ENCODE measurements at regions not wholly inside any gene's neighbourhood (a gene's known extent, or its start where the extent isn't known, plus 50 kb on each side); places are given as distances from the start of the nearest gene placed in this dataset.

- H3K27ac ChIP-seq (ENCODE audit: low read depth, low read length, severe bottlenecking) = no peak overlapping the region
- H3K36me3 ChIP-seq (ENCODE audit: control insufficient read depth, insufficient read depth, low read length) = no peaks in the 10 kb centered on the region
- no peaks in the 10 kb centered on the region for H3K4me1 ChIP-seq (ENCODE audit: control insufficient read depth, insufficient read depth, low read length, poor library complexity, severe bottlenecking)
- peaks cover 6% of the 10 kb centered on the region for H3K9me3 ChIP-seq (ENCODE audit: control insufficient read depth, low read length)
- H3K4me3 ChIP-seq (ENCODE audit: extremely low read depth, insufficient read depth, low read length, poor library complexity, severe bottlenecking) = no peak overlapping the region
Measured at GRCh38 chr13:79267560-79267959, 138.5 kb downstream of the RBM26 start.

GRCh38 chr13:79258489-79258888 is 147.6 kb downstream of the RBM26 start:
- H3K27ac ChIP-seq (ENCODE audit: low read depth, low read length, severe bottlenecking) = no peak overlapping the region
- no peaks in the 10 kb centered on the region for H3K4me1 ChIP-seq (ENCODE audit: control insufficient read depth, insufficient read depth, low read length, poor library complexity, severe bottlenecking)
- H3K36me3 ChIP-seq (ENCODE audit: control insufficient read depth, insufficient read depth, low read length) = no peaks in the 10 kb centered on the region
- H3K9me3 ChIP-seq (ENCODE audit: control insufficient read depth, low read length) = no peaks in the 10 kb centered on the region
- 100% methylated on average over 1 of the region's 3 CpGs; no CpG with 5 or more reads in 1 of the 2 experiments for WGBS, 2 experiments (ENCODE audit: insufficient coverage in 2 of 2)
- H3K4me3 ChIP-seq (ENCODE audit: extremely low read depth, insufficient read depth, low read length, poor library complexity, severe bottlenecking) = no peak overlapping the region

GRCh38 chr13:79246578-79246949 is 159.5 kb downstream of the RBM26 start:
- no peaks in the 10 kb centered on the region for H3K9me3 ChIP-seq (ENCODE audit: control insufficient read depth, low read length)
- no peaks in the 10 kb centered on the region for H3K36me3 ChIP-seq (ENCODE audit: control insufficient read depth, insufficient read depth, low read length)
- H3K4me3 ChIP-seq (ENCODE audit: extremely low read depth, insufficient read depth, low read length, poor library complexity, severe bottlenecking) = no peak overlapping the region
- no peaks in the 10 kb centered on the region for H3K4me1 ChIP-seq (ENCODE audit: control insufficient read depth, insufficient read depth, low read length, poor library complexity, severe bottlenecking)
- H3K27ac ChIP-seq (ENCODE audit: low read depth, low read length, severe bottlenecking) = no peak overlapping the region
- WGBS, 2 experiments (ENCODE audit: insufficient coverage in 2 of 2) = 83 to 100% methylated on average over 1 of the region's 3 CpGs

- Histone ChIP-seq H3K4me1 (ENCODE audit: control insufficient read depth, insufficient read depth, low read length, poor library complexity, severe bottlenecking) (no peaks in the 10 kb centered on the region), H3K9me3 (ENCODE audit: control insufficient read depth, low read length) (no peaks in the 10 kb centered on the region), H3K4me3 (ENCODE audit: extremely low read depth, insufficient read depth, low read length, poor library complexity, severe bottlenecking) (no peak overlapping the region), H3K27ac (ENCODE audit: low read depth, low read length, severe bottlenecking) (no peak overlapping the region), H3K36me3 (ENCODE audit: control insufficient read depth, insufficient read depth, low read length) (no peaks in the 10 kb centered on the region)
- WGBS, 2 experiments (ENCODE audit: insufficient coverage in 2 of 2) = 76 to 77% methylated on average over 7 of the region's 8 CpGs
Measured at GRCh38 chr13:79245937-79246577, 160.0 kb downstream of the RBM26 start.

GRCh38 chr13:79241697-79242096 is 164.4 kb downstream of the RBM26 start:
- no peaks in the 10 kb centered on the region for H3K9me3 ChIP-seq (ENCODE audit: control insufficient read depth, low read length)
- H3K27ac ChIP-seq (ENCODE audit: low read depth, low read length, severe bottlenecking) = no peak overlapping the region
- no peaks in the 10 kb centered on the region for H3K4me1 ChIP-seq (ENCODE audit: control insufficient read depth, insufficient read depth, low read length, poor library complexity, severe bottlenecking)
- 93 to 100% methylated on average over 1 to 2 of the region's 4 CpGs for WGBS, 2 experiments (ENCODE audit: insufficient coverage in 2 of 2)
- H3K4me3 ChIP-seq (ENCODE audit: extremely low read depth, insufficient read depth, low read length, poor library complexity, severe bottlenecking) = no peak overlapping the region
- no peaks in the 10 kb centered on the region for H3K36me3 ChIP-seq (ENCODE audit: control insufficient read depth, insufficient read depth, low read length)

- 67 to 83% methylated on average over 1 to 2 of the region's 4 CpGs for WGBS, 2 experiments (ENCODE audit: insufficient coverage in 2 of 2)
- Histone ChIP-seq H3K4me1 (ENCODE audit: control insufficient read depth, insufficient read depth, low read length, poor library complexity, severe bottlenecking) (no peaks in the 10 kb centered on the region), H3K36me3 (ENCODE audit: control insufficient read depth, insufficient read depth, low read length) (no peaks in the 10 kb centered on the region), H3K27ac (ENCODE audit: low read depth, low read length, severe bottlenecking) (no peak overlapping the region), H3K9me3 (ENCODE audit: control insufficient read depth, low read length) (no peaks in the 10 kb centered on the region), H3K4me3 (ENCODE audit: extremely low read depth, insufficient read depth, low read length, poor library complexity, severe bottlenecking) (no peak overlapping the region)
Measured at GRCh38 chr13:79237981-79238380, 168.1 kb downstream of the RBM26 start.

- Histone ChIP-seq H3K27ac (ENCODE audit: low read depth, low read length, severe bottlenecking) (no peak overlapping the region), H3K4me1 (ENCODE audit: control insufficient read depth, insufficient read depth, low read length, poor library complexity, severe bottlenecking) (peaks cover 5% of the 10 kb centered on the region), H3K4me3 (ENCODE audit: extremely low read depth, insufficient read depth, low read length, poor library complexity, severe bottlenecking) (no peak overlapping the region), H3K36me3 (ENCODE audit: control insufficient read depth, insufficient read depth, low read length) (no peaks in the 10 kb centered on the region), H3K9me3 (ENCODE audit: control insufficient read depth, low read length) (no peaks in the 10 kb centered on the region)
- WGBS, 2 experiments (ENCODE audit: insufficient coverage in 2 of 2) = 82 to 100% methylated on average over 1 of the region's 2 CpGs
Measured at GRCh38 chr13:79231887-79232286, 174.2 kb downstream of the RBM26 start.

GRCh38 chr13:79229761-79230160 is 176.3 kb downstream of the RBM26 start:
- Histone ChIP-seq H3K4me3 (ENCODE audit: extremely low read depth, insufficient read depth, low read length, poor library complexity, severe bottlenecking) (no peak overlapping the region), H3K27ac (ENCODE audit: low read depth, low read length, severe bottlenecking) (no peak overlapping the region), H3K36me3 (ENCODE audit: control insufficient read depth, insufficient read depth, low read length) (no peaks in the 10 kb centered on the region), H3K4me1 (ENCODE audit: control insufficient read depth, insufficient read depth, low read length, poor library complexity, severe bottlenecking) (peaks cover 11% of the 10 kb centered on the region), H3K9me3 (ENCODE audit: control insufficient read depth, low read length) (no peaks in the 10 kb centered on the region)
- no CpG with 5 or more reads among the region's 4 CpGs for WGBS, 2 experiments (ENCODE audit: insufficient coverage in 2 of 2)

GRCh38 chr13:79228972-79229371 is 177.1 kb downstream of the RBM26 start:
- no peaks in the 10 kb centered on the region for H3K9me3 ChIP-seq (ENCODE audit: control insufficient read depth, low read length)
- no peak overlapping the region for H3K27ac ChIP-seq (ENCODE audit: low read depth, low read length, severe bottlenecking)
- WGBS, 2 experiments (ENCODE audit: insufficient coverage in 2 of 2) = 88 to 100% methylated on average over 1 to 3 of the region's 5 CpGs
- H3K4me3 ChIP-seq (ENCODE audit: extremely low read depth, insufficient read depth, low read length, poor library complexity, severe bottlenecking) = no peak overlapping the region
- H3K4me1 ChIP-seq (ENCODE audit: control insufficient read depth, insufficient read depth, low read length, poor library complexity, severe bottlenecking) = peaks cover 11% of the 10 kb centered on the region
- no peaks in the 10 kb centered on the region for H3K36me3 ChIP-seq (ENCODE audit: control insufficient read depth, insufficient read depth, low read length)

- WGBS, 2 experiments (ENCODE audit: insufficient coverage in 2 of 2) = 93 to 100% methylated on average over 2 of the region's 2 CpGs
- no peak overlapping the region for H3K4me3 ChIP-seq (ENCODE audit: extremely low read depth, insufficient read depth, low read length, poor library complexity, severe bottlenecking)
- H3K36me3 ChIP-seq (ENCODE audit: control insufficient read depth, insufficient read depth, low read length) = no peaks in the 10 kb centered on the region
- H3K9me3 ChIP-seq (ENCODE audit: control insufficient read depth, low read length) = no peaks in the 10 kb centered on the region
- no peak overlapping the region for H3K27ac ChIP-seq (ENCODE audit: low read depth, low read length, severe bottlenecking)
- peaks cover 11% of the 10 kb centered on the region for H3K4me1 ChIP-seq (ENCODE audit: control insufficient read depth, insufficient read depth, low read length, poor library complexity, severe bottlenecking)
Measured at GRCh38 chr13:79227418-79227817, 178.6 kb downstream of the RBM26 start.

GRCh38 chr13:79226938-79227337 is 179.1 kb downstream of the RBM26 start:
- H3K9me3 ChIP-seq (ENCODE audit: control insufficient read depth, low read length) = no peaks in the 10 kb centered on the region
- no peaks in the 10 kb centered on the region for H3K36me3 ChIP-seq (ENCODE audit: control insufficient read depth, insufficient read depth, low read length)
- WGBS, 2 experiments (ENCODE audit: insufficient coverage in 2 of 2) = 84 to 89% methylated on average over 3 to 7 of the region's 7 CpGs
- no peak overlapping the region for H3K4me3 ChIP-seq (ENCODE audit: extremely low read depth, insufficient read depth, low read length, poor library complexity, severe bottlenecking)
- H3K4me1 ChIP-seq (ENCODE audit: control insufficient read depth, insufficient read depth, low read length, poor library complexity, severe bottlenecking) = peaks cover 11% of the 10 kb centered on the region
- peak overlapping the region; percentile 62 for H3K27ac ChIP-seq (ENCODE audit: low read depth, low read length, severe bottlenecking)

Measured in mesodermal cell (in vitro differentiated cells).